ENCODE measurements at regions not wholly inside any gene's neighbourhood (a gene's known extent, or its start where the extent isn't known, plus 50 kb on each side); places are given as distances from the start of the nearest gene placed in this dataset.

- DNase-seq (ENCODE audit: low read depth in 4 of 4, low spot score in 3 of 4): no peak
These were observed 150.7 kb upstream of the SLC14A2 start for GRCh38 chr18:45464619-45465018.

- DNase-seq (ENCODE audit: low read depth in 4 of 4, low spot score in 3 of 4): no peak
These were observed 148.0 kb upstream of the SLC14A2 start for GRCh38 chr18:45467293-45467692.

- no peak for DNase-seq (ENCODE audit: low read depth in 4 of 4, low spot score in 3 of 4)
These were observed 147.3 kb upstream of the SLC14A2 start for GRCh38 chr18:45467945-45468344.

GRCh38 chr18:45478889-45479288 is 136.4 kb upstream of the SLC14A2 start:
- no peak for DNase-seq (ENCODE audit: low read depth in 4 of 4, low spot score in 3 of 4)

- no peak for DNase-seq (ENCODE audit: low read depth in 4 of 4, low spot score in 3 of 4)
These were observed 134.9 kb upstream of the SLC14A2 start for GRCh38 chr18:45480219-45481015.

GRCh38 chr18:45481821-45482220 is 133.5 kb upstream of the SLC14A2 start:
- no peak for DNase-seq (ENCODE audit: low read depth in 4 of 4, low spot score in 3 of 4)

GRCh38 chr18:45482286-45482685 is 133.0 kb upstream of the SLC14A2 start:
- no peak for DNase-seq (ENCODE audit: low read depth in 4 of 4, low spot score in 3 of 4)

- DNase-seq (ENCODE audit: low read depth in 4 of 4, low spot score in 3 of 4): no peak
These were observed 127.7 kb upstream of the SLC14A2 start for GRCh38 chr18:45487581-45487980.

- DNase-seq (ENCODE audit: low read depth in 4 of 4, low spot score in 3 of 4): no peak
These were observed 126.6 kb upstream of the SLC14A2 start for GRCh38 chr18:45488645-45489044.

- DNase-seq (ENCODE audit: low read depth in 4 of 4, low spot score in 3 of 4): no peak
These were observed 121.4 kb upstream of the SLC14A2 start for GRCh38 chr18:45493830-45494229.

- no peak for DNase-seq (ENCODE audit: low read depth in 4 of 4, low spot score in 3 of 4)
These were observed 120.5 kb upstream of the SLC14A2 start for GRCh38 chr18:45494811-45495210.

GRCh38 chr18:45496741-45497140 is 118.5 kb upstream of the SLC14A2 start:
- no peak for DNase-seq (ENCODE audit: low read depth in 4 of 4, low spot score in 3 of 4)

GRCh38 chr18:45497595-45498286 is 117.5 kb upstream of the SLC14A2 start:
- no peak for DNase-seq (ENCODE audit: low read depth in 4 of 4, low spot score in 3 of 4)

GRCh38 chr18:45498287-45498658 is 117.0 kb upstream of the SLC14A2 start:
- no peak for DNase-seq (ENCODE audit: low read depth in 4 of 4, low spot score in 3 of 4)

GRCh38 chr18:45503990-45504389 is 111.3 kb upstream of the SLC14A2 start:
- DNase-seq (ENCODE audit: low read depth in 4 of 4, low spot score in 3 of 4): no peak

- DNase-seq (ENCODE audit: low read depth in 4 of 4, low spot score in 3 of 4): peak in 3 of 4 donors; percentile 60 to 65 (median 61)
These were observed 109.6 kb upstream of the SLC14A2 start for GRCh38 chr18:45505497-45506206.

GRCh38 chr18:45506951-45507350 is 108.3 kb upstream of the SLC14A2 start:
- no peak for DNase-seq (ENCODE audit: low read depth in 4 of 4, low spot score in 3 of 4)

- no peak for DNase-seq (ENCODE audit: low read depth in 4 of 4, low spot score in 3 of 4)
These were observed 105.7 kb upstream of the SLC14A2 start for GRCh38 chr18:45509535-45509934.

- DNase-seq (ENCODE audit: low read depth in 4 of 4, low spot score in 3 of 4): no peak
These were observed 104.6 kb upstream of the SLC14A2 start for GRCh38 chr18:45510656-45511055.

GRCh38 chr18:45512363-45512953 is 102.8 kb upstream of the SLC14A2 start:
- DNase-seq (ENCODE audit: low read depth in 4 of 4, low spot score in 3 of 4): no peak

- no peak for DNase-seq (ENCODE audit: low read depth in 4 of 4, low spot score in 3 of 4)
These were observed 98.0 kb upstream of the SLC14A2 start for GRCh38 chr18:45517181-45517741.

Measured in right renal pelvis (tissue), 4 donors.